GM13976 (cell line): ENCODE measurements at regions not wholly inside any gene's neighbourhood (a gene's known extent, or its start where the extent isn't known, plus 50 kb on each side); places are given as distances from the start of the nearest gene placed in this dataset.

Experiments used
- DNase-seq: peaks from one replicate; pipeline ENCODE4 v3.0.0; 2012; ENCODE audit warnings: low spot score
- in situ Hi-C: fragments of 300-500 bp; cut with MboI; formaldehyde crosslinking; loops from one replicate; pipeline ENCODE4 v1.12.0; 2022; ENCODE audit warnings: low sequenced_read_pairs, mixed read lengths, inconsistent platforms; ENCODE audit not compliant: unreplicated experiment
- TF ChIP-seq, protein P1 (sequence below): IDR thresholded peaks from 2 replicates; pipeline ENCODE4 v1.5.1; 2012; ENCODE audit warnings: borderline replicate concordance, mild to moderate bottlenecking; ENCODE audit not compliant: insufficient read depth; ENCODE audit errors: extremely low read depth, missing control alignments, control extremely low read depth

DNA sequence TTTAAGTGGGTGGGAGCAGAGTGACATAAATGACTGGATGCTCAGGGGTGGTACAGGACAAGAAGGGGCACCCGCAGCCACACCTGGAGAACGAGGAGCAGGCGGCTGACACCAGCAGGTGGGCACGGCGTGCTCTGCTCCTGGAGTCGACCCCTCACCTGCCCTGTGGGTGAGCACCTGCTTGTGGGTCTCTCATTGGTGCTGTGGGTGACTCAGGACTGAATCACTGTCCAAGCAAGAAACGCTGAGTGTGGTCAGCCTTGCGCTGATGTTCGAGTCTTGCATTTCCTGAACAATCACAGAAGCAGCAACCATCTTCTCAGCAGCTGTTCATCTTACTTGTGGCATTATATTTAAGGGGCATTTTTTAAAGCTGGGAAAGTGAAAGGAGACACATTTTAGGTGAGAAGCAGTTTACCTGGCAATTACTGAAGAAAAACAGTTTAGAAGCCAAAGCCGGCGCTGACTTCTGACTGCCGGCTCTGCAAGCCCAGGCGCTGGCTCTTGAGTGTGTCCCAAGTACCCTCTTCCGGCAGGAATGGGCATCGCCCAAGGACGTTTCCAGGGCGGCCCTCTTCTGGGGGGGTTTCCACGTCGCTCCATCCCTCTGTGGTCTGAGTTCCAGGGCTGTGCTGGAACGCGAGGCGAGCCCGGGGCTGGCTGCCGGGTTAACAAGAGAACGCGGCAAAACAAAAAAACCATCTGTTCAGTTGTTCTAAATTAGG, 145.2 kb upstream of the PFKP start:
- no peak for DNase-seq
- TF ChIP-seq, protein P1, sequence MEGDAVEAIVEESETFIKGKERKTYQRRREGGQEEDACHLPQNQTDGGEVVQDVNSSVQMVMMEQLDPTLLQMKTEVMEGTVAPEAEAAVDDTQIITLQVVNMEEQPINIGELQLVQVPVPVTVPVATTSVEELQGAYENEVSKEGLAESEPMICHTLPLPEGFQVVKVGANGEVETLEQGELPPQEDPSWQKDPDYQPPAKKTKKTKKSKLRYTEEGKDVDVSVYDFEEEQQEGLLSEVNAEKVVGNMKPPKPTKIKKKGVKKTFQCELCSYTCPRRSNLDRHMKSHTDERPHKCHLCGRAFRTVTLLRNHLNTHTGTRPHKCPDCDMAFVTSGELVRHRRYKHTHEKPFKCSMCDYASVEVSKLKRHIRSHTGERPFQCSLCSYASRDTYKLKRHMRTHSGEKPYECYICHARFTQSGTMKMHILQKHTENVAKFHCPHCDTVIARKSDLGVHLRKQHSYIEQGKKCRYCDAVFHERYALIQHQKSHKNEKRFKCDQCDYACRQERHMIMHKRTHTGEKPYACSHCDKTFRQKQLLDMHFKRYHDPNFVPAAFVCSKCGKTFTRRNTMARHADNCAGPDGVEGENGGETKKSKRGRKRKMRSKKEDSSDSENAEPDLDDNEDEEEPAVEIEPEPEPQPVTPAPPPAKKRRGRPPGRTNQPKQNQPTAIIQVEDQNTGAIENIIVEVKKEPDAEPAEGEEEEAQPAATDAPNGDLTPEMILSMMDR: no peak
- in situ Hi-C loops: no loop called here

- in situ Hi-C loops: no loop called here
- no peak for DNase-seq
Observed at GRCh38 chr10:2920637-2921036, 146.7 kb upstream of the PFKP start.

GRCh38 chr10:2920168-2920567, 147.2 kb upstream of the PFKP start:
- TF ChIP-seq, protein P1: no peak
- in situ Hi-C loops: no loop called here
- DNase-seq: no peak

More at GRCh38 chr10:2920637-2921036, 146.7 kb upstream of the PFKP start:
- TF ChIP-seq, protein P1: no peak

DNA sequence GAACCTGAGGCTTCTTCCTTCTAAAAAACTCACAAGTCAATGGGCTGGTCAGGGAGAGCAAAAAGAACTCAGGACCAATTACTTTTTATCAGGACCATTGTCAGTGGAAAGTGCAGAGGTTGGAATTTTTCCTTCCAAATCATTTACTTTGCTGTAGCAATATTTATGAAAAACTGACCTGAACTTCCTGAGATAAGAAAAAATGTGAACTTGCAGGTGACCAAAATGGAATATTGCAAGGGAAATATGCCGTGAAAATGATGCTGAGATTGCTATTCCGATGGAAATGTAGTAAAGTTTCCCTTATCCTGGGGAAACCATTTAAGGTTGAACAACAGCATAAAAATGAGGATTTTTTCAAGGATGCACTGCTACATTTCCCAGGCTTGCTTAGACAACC, 148.3 kb upstream of the PFKP start:
- TF ChIP-seq, protein P1: no peak
- in situ Hi-C loops: no loop called here
- no peak for DNase-seq

DNA sequence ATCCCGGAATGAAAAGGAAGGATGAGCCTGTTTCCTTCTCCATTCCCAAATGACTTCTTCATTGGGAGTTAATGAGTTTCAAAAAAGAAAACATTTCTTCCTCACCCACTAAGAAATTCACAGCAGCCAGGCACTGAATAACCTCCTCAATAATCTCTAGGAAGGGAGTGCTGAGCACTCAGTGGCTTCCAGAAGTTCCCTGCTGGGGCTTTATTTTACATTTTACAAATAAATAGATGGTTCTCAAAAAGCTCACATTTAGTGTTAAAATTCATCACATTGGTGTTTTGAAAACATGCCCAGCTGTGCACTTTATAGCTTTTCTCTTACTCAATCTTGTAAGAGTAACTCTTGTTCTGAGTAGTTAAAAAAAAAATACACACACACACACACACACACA, 148.9 kb upstream of the PFKP start:
- DNase-seq: no peak
- TF ChIP-seq, protein P1: no peak
- in situ Hi-C loops: no loop called here

- in situ Hi-C loops: no loop called here
- DNase-seq: no peak
- TF ChIP-seq, protein P1: no peak
Observed at GRCh38 chr10:2917926-2918325, 149.4 kb upstream of the PFKP start.
